HepG2 (cell line): ENCODE measurements at regions not wholly inside any gene's neighbourhood (a gene's known extent, or its start where the extent isn't known, plus 50 kb on each side); places are given as distances from the start of the nearest gene placed in this dataset.

Source experiments
- ATAC-seq: fragments of 200-7000 bp; cut with Tn5 transposase; 3 replicates; pipeline ENCODE4 v1.9.1; 2020; ENCODE audit warnings: mild to moderate bottlenecking, moderate library complexity
- BruUV-seq: library from RNA; stranded (reverse); fragments of 400-500 nt; replicated peaks from 2 replicates; lab custom pipeline; 2021; lab: Mats Ljungman, UMichigan
- CTCF ChIA-PET: fragments of 300-600 bp; formaldehyde crosslinking; extraction: SDS; loops from one replicate; lab custom pipeline; 2021; ENCODE audit warnings: low total read pairs, inconsistent platforms, low intra/inter-chr PET ratio; lab: Yijun Ruan, JAX
- POLR2A ChIA-PET: fragments of 350-600 bp; sonication (Branson Sonifier 250); formaldehyde crosslinking; loops from one replicate; lab custom pipeline; 2020; ENCODE audit warnings: antibody characterized with exemption, inconsistent platforms; lab: Yijun Ruan, JAX
- DNase-seq: peaks from one replicate; pipeline ENCODE4 v3.0.0-alpha.2; 2015; ENCODE audit warnings: low spot score
- FAIRE-seq: peaks from 3 replicates; lab custom pipeline; 2011; peaks lifted over from hg19 to GRCh38; lab: Jason Lieb, UNC
- H2AFZ ChIP-seq: one replicate; pipeline ENCODE4 v1.6.1; 2011; ENCODE audit warnings: low read length, inconsistent platforms
- H3K27ac ChIP-seq: fragments of 300-600 bp; 3 replicates; pipeline ENCODE4 v1.8.0; 2011; ENCODE audit warnings: mixed run types, mild to moderate bottlenecking, mixed read lengths, low read length, inconsistent platforms; ENCODE audit not compliant: insufficient read depth; ENCODE audit errors: extremely low read length
- H3K27me3 ChIP-seq, 2 experiments: fragments of 200-600 bp in 1 of 2; 2 replicates in 1 of 2; 3 replicates in 1 of 2; pipeline versions ENCODE4 v1.6.0 to v1.8.0; 2011; ENCODE audit warnings: low read length in 2 of 2, mild to moderate bottlenecking in 2 of 2, moderate library complexity in 2 of 2, inconsistent platforms in 1 of 2; ENCODE audit not compliant: insufficient read depth in 2 of 2, control insufficient read depth in 1 of 2
- H3K36me3 ChIP-seq, 2 experiments: fragments of 200-600 bp in 1 of 2; replicated peaks in 1 of 2; 2 replicates in 1 of 2; 3 replicates in 1 of 2; pipeline versions ENCODE4 v1.5.1 to v1.8.0; 2011; ENCODE audit warnings: low read length in 2 of 2, inconsistent platforms in 1 of 2; ENCODE audit not compliant: insufficient read depth in 2 of 2, control insufficient read depth in 1 of 2
- H3K4me1 ChIP-seq: 2 replicates; pipeline ENCODE4 v1.5.1; 2012; ENCODE audit warnings: low read length, inconsistent platforms; ENCODE audit not compliant: insufficient read depth
- H3K4me2 ChIP-seq: 2 replicates; pipeline ENCODE4 v1.6.0; 2011; ENCODE audit warnings: low read depth, low read length, inconsistent platforms
- H3K4me3 ChIP-seq, 3 experiments: fragments of 200-600 bp in 1 of 3; sonication (generic), shearing (Covaris generic) in 1 of 3; replicated peaks in 1 of 3; 2 replicates each; pipeline ENCODE4 v1.5.1; 2011 to 2016; ENCODE audit warnings: low read length in 3 of 3, inconsistent platforms in 2 of 3, low read depth in 2 of 3, mild to moderate bottlenecking in 2 of 3, control low read depth in 1 of 3, mixed read lengths in 1 of 3; ENCODE audit not compliant: insufficient read depth in 1 of 3
- H3K79me2 ChIP-seq: one replicate; pipeline ENCODE4 v1.6.1; 2011; ENCODE audit warnings: low read length, inconsistent platforms; ENCODE audit not compliant: insufficient read depth
- H3K9ac ChIP-seq: 2 replicates; pipeline ENCODE4 v1.6.0; 2011; ENCODE audit warnings: mild to moderate bottlenecking, low read depth, low read length, inconsistent platforms; ENCODE audit not compliant: insufficient read depth
- H3K9me3 ChIP-seq: 2 replicates; pipeline ENCODE4 v1.5.1; 2012; ENCODE audit warnings: mild to moderate bottlenecking, low read length
- H4K20me1 ChIP-seq: 2 replicates; pipeline ENCODE4 v1.6.0; 2011; ENCODE audit warnings: inconsistent platforms, mild to moderate bottlenecking, low read length, moderate library complexity; ENCODE audit not compliant: insufficient read depth
- ATF1 ChIP-seq: IDR thresholded peaks from 2 replicates; pipeline ENCODE4 v1.6.1; 2016; ENCODE audit warnings: mild to moderate bottlenecking, control low read depth
- EP300 ChIP-seq, 3 experiments: sonication (generic) in 1 of 3; formaldehyde crosslinking in 1 of 3; IDR thresholded peaks; 2 replicates each; pipeline versions ENCODE4 v1.5.1 to v1.6.1; 2011 to 2020; ENCODE audit warnings: low read depth in 2 of 3, low read length in 2 of 3, borderline replicate concordance in 1 of 3, improper control_type of control experiment in 1 of 3, mild to moderate bottlenecking in 1 of 3, missing genetic modification reagents in 1 of 3, moderate library complexity in 1 of 3
- JUN ChIP-seq: sonication (generic); formaldehyde crosslinking; IDR thresholded peaks from 2 replicates; pipeline ENCODE4 v1.4.0; 2020; ENCODE audit warnings: mild to moderate bottlenecking, missing genetic modification reagents
- MAFF ChIP-seq: IDR thresholded peaks from 2 replicates; pipeline ENCODE4 v1.6.1; 2011; ENCODE audit warnings: low read depth, low read length, improper control_type of control experiment
- MAFK ChIP-seq, 2 experiments: IDR thresholded peaks in 1 of 2; conservative IDR thresholded peaks in 1 of 2; 2 replicates each; pipeline ENCODE4 v1.6.1; 2011; ENCODE audit warnings: improper control_type of control experiment in 2 of 2, low read length in 2 of 2
- NFE2L2 ChIP-seq: fragments of 150-350 bp; IDR thresholded peaks from 2 replicates; pipeline ENCODE4 v1.6.1; 2014; ENCODE audit warnings: low read length
- NKX3-1 ChIP-seq: sonication (generic); formaldehyde crosslinking; IDR thresholded peaks from 2 replicates; pipeline ENCODE4 v1.5.0; 2020; ENCODE audit warnings: missing genetic modification reagents
- RXRA ChIP-seq: sonication (generic); formaldehyde crosslinking; IDR thresholded peaks from 2 replicates; pipeline ENCODE4 v1.5.1; 2020; ENCODE audit warnings: missing genetic modification reagents
- SMC3 ChIP-seq: IDR thresholded peaks from 2 replicates; pipeline ENCODE4 v1.6.1; 2011; ENCODE audit warnings: low read length, improper control_type of control experiment
- SP140L ChIP-seq: sonication (generic); formaldehyde crosslinking; IDR thresholded peaks from 2 replicates; pipeline ENCODE4 v1.4.0; 2020; ENCODE audit warnings: missing genetic modification reagents, borderline replicate concordance
- SRSF1 ChIP-seq: fragments of 200-400 bp; formaldehyde crosslinking; optimal IDR thresholded peaks from 2 replicates; pipeline ENCODE3; 2017; ENCODE audit warnings: mild to moderate bottlenecking, low read depth, low read length, moderate library complexity
- TFDP2 ChIP-seq: sonication (generic); formaldehyde crosslinking; IDR thresholded peaks from 2 replicates; pipeline ENCODE4 v1.4.0; 2020; ENCODE audit warnings: missing genetic modification reagents
- ZNF780A ChIP-seq: sonication (generic); formaldehyde crosslinking; IDR thresholded peaks from 2 replicates; pipeline ENCODE4 v1.8.0; 2022; ENCODE audit warnings: mild to moderate bottlenecking, missing genetic modification reagents, moderate library complexity
- WGBS: methylation state at CpG from one replicate; pipeline ENCODE4 v1.1.6; 2017; ENCODE audit warnings: low lambda C conversion rate; 5-methylcytosine and 5-hydroxymethylcytosine counted together
- in situ Hi-C: cut with HindIII; loops from 2 replicates; pipeline ENCODE4 v1.10.0; 2017; ENCODE audit warnings: low pct_unique_long_range_greater_than_20kb; ENCODE audit not compliant: extremely low pct_ligation_motif_present
- intact Hi-C: fragments of 100-400 bp; cut with micrococcal nuclease; formaldehyde crosslinking; loops from one replicate; pipeline ENCODE4 v1.10.0; 2022; ENCODE audit not compliant: unreplicated experiment

GRCh38 chr2:2823061-2823753, 492.1 kb upstream of the MYT1L start (continued):
- TF ChIP-seq ZNF780A (CRISPR knock-in tag) (no peak), ATF1 (CRISPR knock-in tag) (no peak), RXRA (no peak)

GRCh38 chr2:2822143-2822542, 491.1 kb upstream of the MYT1L start:
- H4K20me1 ChIP-seq = no peaks in the 10 kb centered on the region
- no peak for DNase-seq
- peak; percentile 53 for TF ChIP-seq MAFF
- no peak for TF ChIP-seq SP140L (CRISPR knock-in tag)
- TF ChIP-seq NFE2L2 = peak; percentile 54; the same call in 1 of the 2 replicates
- TF ChIP-seq EP300 (IDR thresholded peaks at IDR 0.05; ENCODE audit: low read depth in 2 of 2, low read length in 2 of 2) = no peak
- no peak for TF ChIP-seq EP300 (CRISPR knock-in tag; IDR thresholded peaks at IDR 0.05; ENCODE audit: borderline replicate concordance)
- no peak for TF ChIP-seq NKX3-1 (CRISPR knock-in tag)
- no peak for TF ChIP-seq TFDP2 (CRISPR knock-in tag)
- no peak for TF ChIP-seq SMC3
- TF ChIP-seq MAFK (conservative IDR thresholded peaks at IDR 0.05 in 1 of 2, IDR thresholded peaks at IDR 0.05 in 1 of 2; ENCODE audit: low read length in 2 of 2) = peak in 1 of 2 experiments; percentile 73; a peak in 3 of 4 replicates
- TF ChIP-seq JUN = no peak
- TF ChIP-seq SRSF1 = no peak
- H3K36me3 ChIP-seq = no peaks in the 10 kb centered on the region
- ChIA-PET CTCF (no interaction called here), POLR2A (no interaction called here)
- H3K4me3 ChIP-seq = no peak overlapping the region
- no peak for FAIRE-seq
- peaks cover 0 to 6% of the 10 kb centered on the region in 2 experiments; a peak in 2 of 5 replicates for H3K27me3 ChIP-seq
- no peak for ATAC-seq
- H3K4me1 ChIP-seq = no peaks in the 10 kb centered on the region
- no peak overlapping the region for H2AFZ ChIP-seq
- H3K27ac ChIP-seq = no peak overlapping the region
- WGBS = 7% methylated on average over 1 of the region's 1 CpG
- in situ Hi-C loops = no loop called here
- peaks cover 7% of the 10 kb centered on the region for H3K9me3 ChIP-seq
- no TSS peak for BruUV-seq
- no peak overlapping the region for H3K4me2 ChIP-seq
- H3K9ac ChIP-seq = no peak overlapping the region
- intact Hi-C loops = no loop called here
- no peaks in the 10 kb centered on the region for H3K79me2 ChIP-seq
